Neural cell (in vitro differentiated cells): ENCODE measurements at regions not wholly inside any gene's neighbourhood (a gene's known extent, or its start where the extent isn't known, plus 50 kb on each side); places are given as distances from the start of the nearest gene placed in this dataset.

ENCODE experiments used
- H2AFZ ChIP-seq: fragments of 200-600, 300-800 bp; sonication (generic), shearing (Covaris generic); 2 replicates; pipeline ENCODE4 v1.6.0; 2014; ENCODE audit warnings: low read depth, mild to moderate bottlenecking, antibody characterized with exemption, low read length, moderate library complexity
- H3F3A ChIP-seq: fragments of 200-600 bp; shearing (Covaris generic); 2 replicates; pipeline ENCODE4 v1.6.1; 2016; ENCODE audit warnings: mild to moderate bottlenecking, moderate library complexity, mixed read lengths, antibody characterized with exemption, low read length; ENCODE audit not compliant: insufficient read depth, poor library complexity, severe bottlenecking
- H3K27ac ChIP-seq: fragments of 200-600, 300-800 bp; sonication (generic), shearing (Covaris generic); 2 replicates; pipeline ENCODE4 v1.5.1; 2014; ENCODE audit warnings: mild to moderate bottlenecking, low read length, moderate library complexity
- H3K27me3 ChIP-seq: fragments of 300-800, 200-600 bp; sonication (generic), shearing (Covaris generic); 2 replicates; pipeline ENCODE4 v1.6.0; 2014; ENCODE audit warnings: mild to moderate bottlenecking, low read depth, low read length, moderate library complexity; ENCODE audit not compliant: insufficient read depth
- H3K36me3 ChIP-seq: fragments of 300-800, 200-600 bp; sonication (generic), shearing (Covaris generic); 2 replicates; pipeline ENCODE4 v1.5.1; 2014; ENCODE audit warnings: mild to moderate bottlenecking, antibody characterized with exemption, low read length, moderate library complexity; ENCODE audit not compliant: insufficient read depth
- H3K4me2 ChIP-seq: fragments of 300-800, 200-600 bp; sonication (generic), shearing (Covaris generic); 2 replicates; pipeline ENCODE4 v1.6.0; 2014; ENCODE audit warnings: mild to moderate bottlenecking, low read length
- H3K4me3 ChIP-seq: fragments of 300-800, 200-600 bp; sonication (generic), shearing (Covaris generic); 2 replicates; pipeline ENCODE4 v1.5.1; 2014; ENCODE audit warnings: mild to moderate bottlenecking, low read length, moderate library complexity
- H3K79me2 ChIP-seq: fragments of 200-600 bp; shearing (Covaris generic); replicated peaks from 2 replicates; pipeline ENCODE4 v1.6.0; 2014; ENCODE audit warnings: mild to moderate bottlenecking, low read length, moderate library complexity; ENCODE audit not compliant: insufficient read depth
- H3K9ac ChIP-seq: fragments of 300-800, 200-600 bp; sonication (generic), shearing (Covaris generic); 2 replicates; pipeline ENCODE4 v1.6.1; 2016; ENCODE audit warnings: mild to moderate bottlenecking, low read length, mixed read lengths
- H3K9me2 ChIP-seq: fragments of 200-600 bp; shearing (Covaris generic); 2 replicates; pipeline ENCODE4 v1.6.1; 2016; ENCODE audit warnings: mild to moderate bottlenecking, low read length, mixed read lengths; ENCODE audit not compliant: insufficient read depth
- H3K9me3 ChIP-seq: fragments of 200-600, 300-800 bp; sonication (generic), shearing (Covaris generic); 2 replicates; pipeline ENCODE4 v1.6.1; 2016; ENCODE audit warnings: mild to moderate bottlenecking, mixed run types, low read length, moderate library complexity, mixed read lengths
- H4K20me1 ChIP-seq: fragments of 200-600 bp; shearing (Covaris generic); 2 replicates; pipeline ENCODE4 v1.6.1; 2016; ENCODE audit warnings: mild to moderate bottlenecking, mixed run types; ENCODE audit not compliant: insufficient read depth
- CTCF ChIP-seq: fragments of 450-650 bp; IDR thresholded peaks from 2 replicates; pipeline ENCODE4 v1.5.1; 2014; ENCODE audit warnings: antibody characterized with exemption, mild to moderate bottlenecking, moderate library complexity; ENCODE audit not compliant: poor library complexity, severe bottlenecking
- EP300 ChIP-seq: fragments of 450-650 bp; conservative IDR thresholded peaks from 2 replicates; pipeline ENCODE4 v1.6.1; 2014; ENCODE audit warnings: antibody characterized with exemption, mild to moderate bottlenecking, moderate library complexity; ENCODE audit not compliant: poor library complexity, severe bottlenecking
- EZH2 ChIP-seq: fragments of 200-600, 300-800 bp; shearing (Covaris generic), sonication (generic); IDR thresholded peaks from 2 replicates; pipeline ENCODE4 v1.6.1; 2014; ENCODE audit warnings: antibody characterized with exemption, low read length, borderline replicate concordance, mild to moderate bottlenecking; ENCODE audit not compliant: insufficient read depth, poor library complexity, severe bottlenecking
- MXI1 ChIP-seq: fragments of 450-650 bp; conservative IDR thresholded peaks from 2 replicates; pipeline ENCODE4 v1.6.1; 2014; ENCODE audit warnings: antibody characterized with exemption, mild to moderate bottlenecking; ENCODE audit not compliant: poor library complexity, severe bottlenecking
- POLR2AphosphoS5 ChIP-seq: IDR thresholded peaks from 2 replicates; pipeline ENCODE4 v1.6.1; 2012
- RAD21 ChIP-seq: fragments of 450-650 bp; conservative IDR thresholded peaks from 2 replicates; pipeline ENCODE4 v1.6.1; 2014; ENCODE audit warnings: antibody characterized with exemption, mild to moderate bottlenecking, moderate library complexity
- REST ChIP-seq: IDR thresholded peaks from 2 replicates; pipeline ENCODE4 v1.6.1; 2012; ENCODE audit warnings: borderline replicate concordance
- SMC3 ChIP-seq: fragments of 450-650 bp; conservative IDR thresholded peaks from 2 replicates; pipeline ENCODE4 v1.6.1; 2014; ENCODE audit warnings: antibody characterized with exemption, mild to moderate bottlenecking, moderate library complexity; ENCODE audit not compliant: poor library complexity
- TAF1 ChIP-seq: IDR thresholded peaks from 2 replicates; pipeline ENCODE4 v1.6.1; 2012; ENCODE audit warnings: low read depth

GRCh38 chr6:21869085-21869771 lies 275.7 kb downstream of the SOX4 start:
- Histone ChIP-seq H3K36me3 (no peaks in the 10 kb centered on the region), H3K4me3 (no peak overlapping the region), H3K9ac (no peak overlapping the region), H3K4me2 (no peak overlapping the region), H2AFZ (no peak overlapping the region), H3K9me2 (no peaks in the 10 kb centered on the region), H3K79me2 (no peaks in the 10 kb centered on the region), H3F3A (no peaks in the 10 kb centered on the region), H4K20me1 (no peaks in the 10 kb centered on the region), H3K27me3 (no peaks in the 10 kb centered on the region), H3K9me3 (no peaks in the 10 kb centered on the region), H3K27ac (no peak overlapping the region)
- TF ChIP-seq RAD21 (no peak), EZH2 (no peak), SMC3 (no peak), REST (no peak), TAF1 (no peak), CTCF (no peak), MXI1 (no peak), EP300 (no peak), POLR2AphosphoS5 (no peak)

- H3K27me3 ChIP-seq = no peaks in the 10 kb centered on the region
- no peaks in the 10 kb centered on the region for H3K36me3 ChIP-seq
- H3K9me3 ChIP-seq = no peaks in the 10 kb centered on the region
- no peaks in the 10 kb centered on the region for H3K9me2 ChIP-seq
- H3F3A ChIP-seq = no peaks in the 10 kb centered on the region
- H4K20me1 ChIP-seq = no peaks in the 10 kb centered on the region
- TF ChIP-seq POLR2AphosphoS5 = no peak
- TF ChIP-seq REST = no peak
- no peak for TF ChIP-seq SMC3
- TF ChIP-seq CTCF = no peak
- no peak for TF ChIP-seq EZH2
- no peak for TF ChIP-seq MXI1
- TF ChIP-seq TAF1 = no peak
- TF ChIP-seq RAD21 = no peak
- TF ChIP-seq EP300 = no peak
- H3K79me2 ChIP-seq = no peaks in the 10 kb centered on the region
- H3K9ac ChIP-seq = no peak overlapping the region
- no peak overlapping the region for H3K27ac ChIP-seq
- H2AFZ ChIP-seq = no peak overlapping the region
- H3K4me2 ChIP-seq = no peak overlapping the region
- H3K4me3 ChIP-seq = no peak overlapping the region
Measured at GRCh38 chr6:21870076-21870730, 276.7 kb downstream of the SOX4 start.
